Loucy (cell line): ENCODE measurements at regions not wholly inside any gene's neighbourhood (a gene's known extent, or its start where the extent isn't known, plus 50 kb on each side); places are given as distances from the start of the nearest gene placed in this dataset.

Experiments used
- CTCF ChIP-seq: fragments of 200-600 bp; sonication (generic); conservative IDR thresholded peaks from 2 replicates; pipeline ENCODE4 v1.5.1; 2014; ENCODE audit warnings: mild to moderate bottlenecking, antibody characterized with exemption, low read length
- EZH2phosphoT487 ChIP-seq: fragments of 200-600 bp; IDR thresholded peaks from 2 replicates; pipeline ENCODE4 v1.6.1; 2018; ENCODE audit warnings: antibody characterized with exemption, mild to moderate bottlenecking, moderate library complexity, borderline replicate concordance

GRCh38 chr4:104169437-104169836, 325.3 kb downstream of the CXXC4 start:
- TF ChIP-seq CTCF (no peak), EZH2phosphoT487 (no peak)
